ENCODE measurements at regions not wholly inside any gene's neighbourhood (a gene's known extent, or its start where the extent isn't known, plus 50 kb on each side); places are given as distances from the start of the nearest gene placed in this dataset.
"Not testable (repeated sequence)": the region's sequence is repeated elsewhere in the genome, so short reads cannot be mapped to it uniquely, and the experiment has no call there.

GRCh38 chr1:14424325-14425002 lies 174.0 kb upstream of the KAZN start:
- Mint-ChIP-seq H3K36me3 (no peaks in the 10 kb centered on the region), H3K27ac (no peak overlapping the region), H3K4me1 (no peaks in the 10 kb centered on the region), H3K4me3 (no peak overlapping the region), H3K9me3 (peaks cover 4% of the 10 kb centered on the region), H3K27me3 (ENCODE audit: low read depth) (peaks cover 12% of the 10 kb centered on the region)
- no peak for TF ChIP-seq CTCF (IDR thresholded peaks at IDR 0.05; ENCODE audit: unreplicated experiment)
- no peak for DNase-seq (ENCODE audit: low spot score in 2 of 2, unreplicated experiment in 2 of 2)

DNA sequence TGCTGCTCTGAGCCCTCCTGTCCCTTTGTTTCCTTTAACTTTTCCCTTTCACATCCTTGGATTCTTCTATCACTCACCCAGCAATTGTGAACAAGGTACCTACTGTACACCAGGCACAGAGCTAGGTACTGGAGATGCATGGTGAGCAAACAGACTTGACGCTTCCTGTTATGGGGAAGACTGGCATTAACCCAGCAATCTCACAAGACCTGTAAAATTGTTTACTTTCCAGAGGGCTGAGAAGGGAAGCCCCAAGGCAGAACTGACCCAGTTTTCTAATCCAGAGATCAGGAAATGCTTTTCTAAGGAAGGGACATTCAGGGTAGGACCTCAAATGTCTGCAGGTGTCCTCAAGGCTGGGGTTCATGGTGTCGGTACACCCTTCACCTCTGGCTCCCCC lies 171.6 kb upstream of the KAZN start:
- Mint-ChIP-seq H3K36me3 (no peaks in the 10 kb centered on the region), H3K27ac (no peak overlapping the region), H3K4me1 (no peaks in the 10 kb centered on the region), H3K4me3 (no peak overlapping the region), H3K27me3 (ENCODE audit: low read depth) (peaks cover 26% of the 10 kb centered on the region), H3K9me3 (no peaks in the 10 kb centered on the region)
- no peak for TF ChIP-seq CTCF (IDR thresholded peaks at IDR 0.05; ENCODE audit: unreplicated experiment)
- DNase-seq (ENCODE audit: low spot score in 2 of 2, unreplicated experiment in 2 of 2) = no peak

DNA sequence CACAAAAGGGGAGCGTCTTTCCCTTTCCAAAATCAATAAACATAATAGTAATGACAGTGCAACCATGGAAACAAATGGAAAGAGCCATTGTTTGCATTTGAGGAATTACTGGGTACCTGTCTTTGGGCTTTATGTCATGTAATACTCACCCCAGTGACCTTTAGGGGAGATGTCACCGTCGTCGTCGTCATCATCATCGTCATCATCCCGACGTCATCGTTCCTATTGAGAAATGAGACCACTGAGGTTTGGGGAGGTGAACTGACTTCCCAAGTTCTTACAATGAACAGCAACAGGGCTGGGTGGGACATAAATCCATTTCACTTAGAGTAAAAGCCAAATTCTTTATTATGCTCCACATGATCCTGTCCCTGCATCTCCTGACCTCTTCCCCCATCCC lies 168.9 kb upstream of the KAZN start:
- H3K27ac Mint-ChIP-seq = no peak overlapping the region
- no peak for TF ChIP-seq CTCF (IDR thresholded peaks at IDR 0.05; ENCODE audit: unreplicated experiment)
- DNase-seq (ENCODE audit: low spot score in 2 of 2, unreplicated experiment in 2 of 2) = no peak
- no peaks in the 10 kb centered on the region for H3K4me1 Mint-ChIP-seq
- H3K27me3 Mint-ChIP-seq (ENCODE audit: low read depth) = peaks cover 37% of the 10 kb centered on the region
- no peak overlapping the region for H3K4me3 Mint-ChIP-seq
- H3K36me3 Mint-ChIP-seq = no peaks in the 10 kb centered on the region
- no peaks in the 10 kb centered on the region for H3K9me3 Mint-ChIP-seq

GRCh38 chr1:14432728-14433127 lies 165.8 kb upstream of the KAZN start:
- H3K4me3 Mint-ChIP-seq = not testable (repeated sequence)

GRCh38 chr1:14435368-14436023 lies 163.0 kb upstream of the KAZN start:
- no peak overlapping the region for H3K27ac Mint-ChIP-seq
- H3K27me3 Mint-ChIP-seq (ENCODE audit: low read depth) = peaks cover 42% of the 10 kb centered on the region
- no peaks in the 10 kb centered on the region for H3K36me3 Mint-ChIP-seq
- H3K9me3 Mint-ChIP-seq = no peaks in the 10 kb centered on the region
- no peaks in the 10 kb centered on the region for H3K4me1 Mint-ChIP-seq
- DNase-seq (ENCODE audit: low spot score in 2 of 2, unreplicated experiment in 2 of 2) = no peak
- no peak for TF ChIP-seq CTCF (IDR thresholded peaks at IDR 0.05; ENCODE audit: unreplicated experiment)
- H3K4me3 Mint-ChIP-seq = no peak overlapping the region

More at GRCh38 chr1:14432728-14433127, 165.8 kb upstream of the KAZN start:
- H3K27me3 Mint-ChIP-seq (ENCODE audit: low read depth) = peaks cover 42% of the 10 kb centered on the region
- not testable (repeated sequence) for DNase-seq (ENCODE audit: low spot score in 2 of 2, unreplicated experiment in 2 of 2); H3K36me3 Mint-ChIP-seq; H3K27ac Mint-ChIP-seq; H3K9me3 Mint-ChIP-seq; H3K4me1 Mint-ChIP-seq

- Mint-ChIP-seq H3K4me3 (no peak overlapping the region), H3K36me3 (no peaks in the 10 kb centered on the region)
Observed at GRCh38 chr1:14437417-14437918, 161.0 kb upstream of the KAZN start.

More at GRCh38 chr1:14437417-14437918, 161.0 kb upstream of the KAZN start:
- Mint-ChIP-seq H3K9me3 (no peaks in the 10 kb centered on the region), H3K4me1 (no peaks in the 10 kb centered on the region), H3K27ac (no peak overlapping the region), H3K27me3 (ENCODE audit: low read depth) (peaks cover 29% of the 10 kb centered on the region)
- DNase-seq (ENCODE audit: low spot score in 2 of 2, unreplicated experiment in 2 of 2) = no peak
- TF ChIP-seq CTCF (IDR thresholded peaks at IDR 0.05; ENCODE audit: unreplicated experiment) = no peak

All from mesothelial cell of epicardium (in vitro differentiated cells).